Common myeloid progenitor, CD34-positive (primary cell): ENCODE measurements at regions not wholly inside any gene's neighbourhood (a gene's known extent, or its start where the extent isn't known, plus 50 kb on each side); places are given as distances from the start of the nearest gene placed in this dataset.

ENCODE experiments used
- CTCF ChIA-PET: fragments of 350-600 bp; sonication (Branson Sonifier 250); formaldehyde crosslinking; loops from one replicate; lab custom pipeline; 2021; ENCODE audit warnings: antibody characterized with exemption; lab: Charles Lee
- POLR2A ChIA-PET: fragments of 350-600 bp; sonication (Branson Sonifier 250); formaldehyde crosslinking; loops from one replicate; lab custom pipeline; 2021; ENCODE audit warnings: antibody characterized with exemption; lab: Charles Lee
- DNase-seq, 3 donors: peaks; one replicate each; pipeline versions ENCODE4 v3.0.0 to v3.0.0-alpha.2; 2013
- H3K27ac ChIP-seq, 2 experiments: 1 replicate in 1 of 2; 2 replicates in 1 of 2; pipeline ENCODE4 v1.7.0; 2013; ENCODE audit warnings: inconsistent platforms in 2 of 2, low read length in 2 of 2, mild to moderate bottlenecking in 2 of 2, low read depth in 1 of 2, moderate library complexity in 1 of 2; ENCODE audit not compliant: severe bottlenecking in 2 of 2, insufficient read depth in 1 of 2, poor library complexity in 1 of 2
- H3K27me3 ChIP-seq, 5 experiments: replicated peaks in 2 of 5; 1 replicate in 3 of 5; 2 replicates in 2 of 5; pipeline versions ENCODE4 v1.6.1 to v1.7.0; 2013; ENCODE audit warnings: low read length in 4 of 5, mild to moderate bottlenecking in 2 of 5, moderate library complexity in 2 of 5, inconsistent platforms in 1 of 5; ENCODE audit not compliant: insufficient read depth in 5 of 5, control insufficient read depth in 4 of 5
- H3K36me3 ChIP-seq, 4 experiments: 1 replicate in 2 of 4; 2 replicates in 2 of 4; pipeline versions ENCODE4 v1.6.1 to v1.7.0; 2013; ENCODE audit warnings: low read length in 3 of 4, control low read depth in 1 of 4, mild to moderate bottlenecking in 1 of 4; ENCODE audit not compliant: control insufficient read depth in 4 of 4, insufficient read depth in 4 of 4
- H3K4me1 ChIP-seq, 4 experiments: 1 replicate in 3 of 4; 2 replicates in 1 of 4; pipeline versions ENCODE4 v1.6.1 to v1.7.1; 2013; ENCODE audit warnings: low read length in 3 of 4, mild to moderate bottlenecking in 3 of 4, control low read depth in 1 of 4, inconsistent platforms in 1 of 4, moderate library complexity in 1 of 4; ENCODE audit not compliant: control insufficient read depth in 4 of 4, insufficient read depth in 4 of 4; ENCODE audit errors: control extremely low read depth in 1 of 4
- H3K4me3 ChIP-seq, 7 experiments: 1 replicate in 4 of 7; 2 replicates in 3 of 7; pipeline versions ENCODE4 v1.5.1 to v1.7.0; 2013; ENCODE audit warnings: mild to moderate bottlenecking in 7 of 7, low read length in 6 of 7, moderate library complexity in 6 of 7, inconsistent platforms in 2 of 7, low read depth in 2 of 7, control low read depth in 1 of 7; ENCODE audit not compliant: insufficient read depth in 4 of 7, control insufficient read depth in 1 of 7; ENCODE audit errors: extremely low read depth in 1 of 7
- H3K9me3 ChIP-seq, 5 experiments: 1 replicate in 4 of 5; 2 replicates in 1 of 5; pipeline versions ENCODE4 v1.6.1 to v1.7.1; 2013; ENCODE audit warnings: low read length in 4 of 5, mild to moderate bottlenecking in 2 of 5, inconsistent platforms in 1 of 5, low read depth in 1 of 5, moderate library complexity in 1 of 5; ENCODE audit not compliant: control insufficient read depth in 4 of 5, insufficient read depth in 2 of 5; ENCODE audit errors: control extremely low read depth in 1 of 5
- WGBS: methylation state at CpG from one replicate; pipeline ENCODE4 v1.1.5; 2013; ENCODE audit not compliant: insufficient coverage; 5-methylcytosine and 5-hydroxymethylcytosine counted together

DNA sequence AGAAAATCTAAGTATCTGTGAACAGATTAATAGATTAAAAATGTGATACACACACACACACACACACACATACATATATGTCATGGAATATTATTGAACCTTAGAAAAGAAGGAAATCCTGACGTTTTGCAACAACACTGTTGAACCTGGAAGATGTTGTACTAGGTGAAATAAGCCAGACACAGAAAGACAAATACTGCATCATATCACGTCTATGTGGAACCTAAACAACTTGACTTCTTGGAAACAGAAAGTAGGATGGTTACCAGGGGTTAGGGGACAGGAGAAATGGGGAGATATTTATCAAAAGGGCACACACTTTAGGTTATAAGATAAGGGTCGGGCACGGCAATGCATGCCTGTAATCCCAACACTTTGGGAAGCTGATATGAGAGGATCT lies 698.4 kb upstream of the ID2 start:
- Histone ChIP-seq H3K4me3 (no peak overlapping the region), H3K27me3 (no peaks in the 10 kb centered on the region), H3K36me3 (no peaks in the 10 kb centered on the region), H3K27ac (no peak overlapping the region), H3K4me1 (peaks cover 14 to 15% (median 15%) of the 10 kb centered on the region in 4 experiments), H3K9me3 (peaks cover 0 to 3% (median 1%) of the 10 kb centered on the region in 5 experiments)
- 100% methylated on average over 2 of the region's 4 CpGs for WGBS
- no peak for DNase-seq
- CTCF ChIA-PET, result interaction anchor here (1.1 kb wide), 1 partner anchor 21 kb away, joined by 3 read pairs; no protein-coding TSS in a partner anchor
- POLR2A ChIA-PET, result no interaction called here

DNA sequence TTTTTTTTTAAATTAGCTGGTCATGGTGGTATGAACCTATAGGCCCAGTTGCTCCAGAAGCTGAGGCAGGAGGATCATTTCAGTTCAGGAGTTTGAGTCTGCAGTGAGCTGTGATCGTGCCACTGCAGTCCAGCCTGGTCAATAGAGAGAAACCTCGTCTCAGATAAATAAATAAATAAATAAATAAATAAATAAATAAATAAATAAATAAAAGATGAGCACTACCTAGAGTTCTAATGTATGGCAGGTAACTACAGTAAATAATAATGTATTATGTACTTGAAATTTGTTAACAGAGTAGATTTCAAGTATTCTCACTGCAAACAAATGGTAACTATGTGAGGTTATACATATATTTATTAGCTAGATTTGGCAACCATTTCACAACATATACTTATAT lies 697.9 kb upstream of the ID2 start:
- DNase-seq, result no peak
- no peak overlapping the region for H3K27ac ChIP-seq
- ChIA-PET CTCF (interaction anchor here (1.1 kb wide), 1 partner anchor 21 kb away, joined by 3 read pairs; no protein-coding TSS in a partner anchor), POLR2A (no interaction called here)
- H3K36me3 ChIP-seq, result no peaks in the 10 kb centered on the region
- H3K27me3 ChIP-seq, result no peaks in the 10 kb centered on the region
- no peak overlapping the region for H3K4me3 ChIP-seq
- WGBS, result no CpG with 5 or more reads among the region's 2 CpGs
- H3K4me1 ChIP-seq, result peaks cover 14 to 15% (median 15%) of the 10 kb centered on the region in 4 experiments
- peaks cover 0 to 3% (median 1%) of the 10 kb centered on the region in 5 experiments for H3K9me3 ChIP-seq

DNA sequence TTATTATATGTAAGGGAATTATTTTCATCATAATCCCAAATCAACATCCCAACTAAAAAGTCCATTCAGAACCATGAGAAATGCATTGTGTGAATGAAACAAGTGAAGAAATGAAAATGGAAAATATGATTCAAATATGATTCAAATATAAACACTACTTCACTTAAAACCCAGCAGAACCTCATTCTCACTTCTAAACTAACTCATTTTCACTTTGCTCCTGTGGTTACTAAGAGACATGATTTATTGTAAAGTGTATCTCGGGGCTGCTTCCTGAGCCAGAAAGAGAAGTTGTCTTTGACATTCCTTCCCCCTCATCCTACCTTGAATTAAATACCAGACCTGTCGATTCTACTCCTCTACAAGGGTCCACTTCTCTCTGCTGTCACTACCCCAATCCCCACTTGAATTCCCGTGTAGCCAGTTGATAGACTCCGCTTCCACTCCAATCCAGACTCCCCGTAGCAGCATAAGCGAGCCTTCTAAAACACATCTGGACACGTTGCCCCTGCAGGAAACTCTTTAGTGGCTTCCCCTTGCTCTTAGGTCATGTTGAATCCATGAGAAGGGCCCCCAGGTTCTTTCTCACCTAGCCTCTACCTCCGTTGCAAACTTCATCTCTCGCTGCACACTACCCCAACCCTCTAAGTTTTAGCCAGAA lies 697.0 kb upstream of the ID2 start:
- H3K4me3 ChIP-seq, result peak overlapping the region in 4 of 7 experiments; percentile 3 to 38 (median 22)
- H3K9me3 ChIP-seq, result peaks cover 0 to 3% (median 1%) of the 10 kb centered on the region in 5 experiments
- no peaks in the 10 kb centered on the region for H3K27me3 ChIP-seq
- H3K4me1 ChIP-seq, result peaks cover 14 to 15% (median 15%) of the 10 kb centered on the region in 4 experiments
- H3K27ac ChIP-seq, result no peak overlapping the region
- no peaks in the 10 kb centered on the region for H3K36me3 ChIP-seq
- peak; percentile 65 to 93 (median 91) for DNase-seq
- CTCF ChIA-PET, result no interaction called here
- WGBS, result 17% methylated on average over 7 of the region's 9 CpGs
- POLR2A ChIA-PET, result no interaction called here

DNA sequence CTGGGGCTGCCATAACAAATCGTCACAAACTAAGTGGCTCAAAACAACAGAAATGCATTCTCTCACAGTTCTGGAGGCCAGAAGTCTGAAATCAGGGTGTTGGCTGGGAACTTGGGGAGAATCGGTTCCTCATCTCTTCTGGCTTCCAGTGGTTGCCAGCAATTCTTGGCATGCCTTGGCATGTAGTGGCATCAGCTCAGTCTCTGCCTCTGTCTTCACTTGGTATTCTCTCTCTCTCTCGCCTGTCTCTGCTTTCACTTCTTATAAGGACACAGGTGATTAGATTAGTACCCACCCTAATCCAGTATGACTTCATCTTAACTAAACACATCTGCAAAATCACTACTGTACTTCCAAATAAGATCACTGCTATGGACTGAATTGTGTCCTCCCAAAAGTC lies 695.4 kb upstream of the ID2 start:
- no peak for DNase-seq
- CTCF ChIA-PET, result no interaction called here

DNA sequence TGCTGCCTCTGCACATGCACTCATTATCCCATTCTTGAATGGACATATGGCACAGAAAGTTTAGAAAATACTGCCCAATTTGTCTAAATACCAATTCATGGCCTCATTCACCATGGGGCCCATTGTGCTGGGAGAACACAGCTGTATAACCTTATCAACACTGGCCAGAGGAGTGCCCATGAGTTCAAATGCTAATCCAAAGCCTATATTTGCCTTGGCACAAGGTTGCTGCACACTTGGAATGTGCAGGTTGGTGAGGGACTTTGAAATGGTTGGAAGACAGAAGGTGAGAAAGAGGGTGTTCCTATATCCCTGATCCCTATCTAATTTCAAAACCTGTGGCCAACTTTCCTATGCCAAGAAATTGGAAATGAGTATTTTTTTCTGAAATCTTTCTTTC lies 693.9 kb upstream of the ID2 start:
- ChIA-PET CTCF (interaction anchor here (0.6 kb wide), 1 partner anchor 63 kb away, joined by 3 read pairs; no protein-coding TSS in a partner anchor), POLR2A (no interaction called here)
- Histone ChIP-seq H3K36me3 (no peaks in the 10 kb centered on the region), H3K27ac (no peak overlapping the region), H3K4me3 (no peak overlapping the region), H3K27me3 (no peaks in the 10 kb centered on the region), H3K9me3 (no peaks in the 10 kb centered on the region), H3K4me1 (peaks cover 14 to 15% (median 15%) of the 10 kb centered on the region in 4 experiments)
- no peak for DNase-seq

More for the DNA sequence above, 695.4 kb upstream of the ID2 start:
- WGBS, result 100% methylated on average over 3 of the region's 3 CpGs
- Histone ChIP-seq H3K9me3 (peaks cover 0 to 3% (median 1%) of the 10 kb centered on the region in 5 experiments), H3K4me1 (peaks cover 14 to 15% (median 15%) of the 10 kb centered on the region in 4 experiments), H3K36me3 (no peaks in the 10 kb centered on the region), H3K27me3 (no peaks in the 10 kb centered on the region), H3K4me3 (no peak overlapping the region), H3K27ac (no peak overlapping the region)
- POLR2A ChIA-PET, result no interaction called here

DNA sequence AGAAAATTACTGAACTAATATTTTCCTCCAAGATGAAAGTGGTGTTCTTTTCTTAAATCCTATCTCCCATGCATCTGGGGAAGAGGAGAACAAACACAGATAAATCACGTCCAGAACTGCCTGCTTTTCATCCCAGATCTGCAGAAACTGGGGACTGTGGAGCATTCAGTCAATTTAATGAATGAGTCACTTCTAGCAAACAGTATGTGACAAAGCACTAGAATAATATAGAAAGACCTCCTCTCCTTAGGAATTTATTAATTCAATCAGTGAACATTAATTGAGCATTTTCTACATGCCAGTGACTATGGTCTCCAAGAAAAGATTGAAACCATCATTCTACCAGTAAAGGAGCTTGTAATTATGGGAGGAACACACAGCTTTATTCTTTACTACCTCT lies 693.4 kb upstream of the ID2 start:
- H3K27ac ChIP-seq, result no peak overlapping the region
- H3K27me3 ChIP-seq, result no peaks in the 10 kb centered on the region
- peaks cover 14 to 15% (median 15%) of the 10 kb centered on the region in 4 experiments for H3K4me1 ChIP-seq
- H3K36me3 ChIP-seq, result no peaks in the 10 kb centered on the region
- ChIA-PET CTCF (interaction anchor here (0.6 kb wide), 1 partner anchor 63 kb away, joined by 3 read pairs; no protein-coding TSS in a partner anchor), POLR2A (no interaction called here)
- H3K4me3 ChIP-seq, result no peak overlapping the region
- no peaks in the 10 kb centered on the region for H3K9me3 ChIP-seq
- WGBS, result no CpG with 5 or more reads among the region's 1 CpG
- DNase-seq, result no peak

DNA sequence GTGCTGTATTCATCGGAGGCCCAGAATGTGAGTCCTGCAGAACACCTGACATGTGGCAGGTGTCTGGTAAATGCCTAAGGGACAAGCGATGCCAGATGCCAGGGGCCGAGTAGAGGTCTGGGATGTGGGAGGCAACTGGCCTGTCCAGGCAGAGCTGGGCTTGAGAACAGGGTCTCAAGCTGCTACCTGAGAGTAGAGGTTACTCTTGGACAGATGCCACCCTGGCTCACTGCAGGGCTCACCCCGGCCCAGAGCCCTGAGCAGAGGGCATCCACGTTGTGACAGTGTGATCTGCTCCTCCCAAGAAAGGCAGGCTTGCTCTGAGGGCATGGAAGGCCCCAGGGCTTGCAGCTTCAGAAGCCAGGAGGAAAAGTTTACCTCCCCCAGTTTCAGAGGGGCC lies 692.0 kb upstream of the ID2 start:
- Histone ChIP-seq H3K36me3 (no peaks in the 10 kb centered on the region), H3K9me3 (no peaks in the 10 kb centered on the region), H3K4me3 (no peak overlapping the region), H3K4me1 (peaks cover 7 to 9% (median 7%) of the 10 kb centered on the region in 4 experiments), H3K27me3 (no peaks in the 10 kb centered on the region), H3K27ac (no peak overlapping the region)
- CTCF ChIA-PET, result interaction anchor here (0.6 kb wide), 1 partner anchor 9 kb away, joined by 3 read pairs; no protein-coding TSS in a partner anchor
- WGBS, result 96% methylated on average over 5 of the region's 5 CpGs
- POLR2A ChIA-PET, result no interaction called here
- no peak for DNase-seq
